ENCODE measurements at regions not wholly inside any gene's neighbourhood (a gene's known extent, or its start where the extent isn't known, plus 50 kb on each side); places are given as distances from the start of the nearest gene placed in this dataset.

DNA sequence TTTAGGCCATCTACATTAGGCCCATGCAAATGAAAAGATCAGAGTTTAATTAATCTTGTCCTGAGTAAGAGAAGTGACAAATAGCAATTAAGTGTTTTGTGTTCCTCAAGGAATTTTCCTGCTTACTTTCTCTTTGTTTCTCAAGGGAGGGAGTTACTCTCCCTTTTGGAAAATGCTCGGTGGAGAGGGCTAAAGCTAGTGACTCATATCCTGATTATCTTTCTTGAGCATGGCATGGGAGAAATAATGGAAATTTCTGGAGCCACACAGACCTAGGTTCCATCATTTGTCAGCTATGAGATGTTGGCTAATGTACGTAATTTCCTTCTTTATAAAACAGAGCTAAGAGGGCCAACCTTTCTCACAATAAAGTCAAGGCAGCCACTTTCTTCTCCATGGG, 177.1 kb downstream of the ETAA1 start:
- TF ChIP-seq, protein P1, sequence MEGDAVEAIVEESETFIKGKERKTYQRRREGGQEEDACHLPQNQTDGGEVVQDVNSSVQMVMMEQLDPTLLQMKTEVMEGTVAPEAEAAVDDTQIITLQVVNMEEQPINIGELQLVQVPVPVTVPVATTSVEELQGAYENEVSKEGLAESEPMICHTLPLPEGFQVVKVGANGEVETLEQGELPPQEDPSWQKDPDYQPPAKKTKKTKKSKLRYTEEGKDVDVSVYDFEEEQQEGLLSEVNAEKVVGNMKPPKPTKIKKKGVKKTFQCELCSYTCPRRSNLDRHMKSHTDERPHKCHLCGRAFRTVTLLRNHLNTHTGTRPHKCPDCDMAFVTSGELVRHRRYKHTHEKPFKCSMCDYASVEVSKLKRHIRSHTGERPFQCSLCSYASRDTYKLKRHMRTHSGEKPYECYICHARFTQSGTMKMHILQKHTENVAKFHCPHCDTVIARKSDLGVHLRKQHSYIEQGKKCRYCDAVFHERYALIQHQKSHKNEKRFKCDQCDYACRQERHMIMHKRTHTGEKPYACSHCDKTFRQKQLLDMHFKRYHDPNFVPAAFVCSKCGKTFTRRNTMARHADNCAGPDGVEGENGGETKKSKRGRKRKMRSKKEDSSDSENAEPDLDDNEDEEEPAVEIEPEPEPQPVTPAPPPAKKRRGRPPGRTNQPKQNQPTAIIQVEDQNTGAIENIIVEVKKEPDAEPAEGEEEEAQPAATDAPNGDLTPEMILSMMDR (IDR thresholded peaks at IDR 0.05; ENCODE audit: low read length, missing control alignments), result no peak
- peak; percentile 88 for DNase-seq (ENCODE audit: low read depth)

DNA sequence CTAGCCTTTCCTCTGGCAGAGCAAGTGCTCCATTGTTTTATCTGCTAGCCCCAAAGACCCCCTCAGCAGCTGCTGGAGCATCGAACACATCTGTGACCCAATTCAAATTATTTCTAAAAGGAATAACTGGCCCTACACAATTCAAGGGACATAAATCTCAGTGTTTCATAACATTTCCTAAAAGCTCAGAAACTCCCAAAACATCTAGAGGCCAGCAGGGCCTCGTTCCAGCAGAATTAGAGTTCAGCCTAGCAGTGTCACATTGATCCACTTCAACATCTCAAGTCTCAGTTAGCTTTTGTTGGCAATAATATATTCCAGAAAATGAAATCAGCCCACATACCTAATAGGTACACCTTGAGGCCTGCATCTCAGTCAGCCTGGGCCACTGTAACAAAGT, 179.1 kb downstream of the ETAA1 start:
- TF ChIP-seq, protein P1 (IDR thresholded peaks at IDR 0.05; ENCODE audit: low read length, missing control alignments), result no peak
- H3K4me3 ChIP-seq (replicated peaks; ENCODE audit: low read depth, low read length), result no peak overlapping the region
- DNase-seq (ENCODE audit: low read depth), result no peak

More for the DNA sequence above, 177.1 kb downstream of the ETAA1 start:
- H3K4me3 ChIP-seq (replicated peaks; ENCODE audit: low read depth, low read length), result no peak overlapping the region

DNA sequence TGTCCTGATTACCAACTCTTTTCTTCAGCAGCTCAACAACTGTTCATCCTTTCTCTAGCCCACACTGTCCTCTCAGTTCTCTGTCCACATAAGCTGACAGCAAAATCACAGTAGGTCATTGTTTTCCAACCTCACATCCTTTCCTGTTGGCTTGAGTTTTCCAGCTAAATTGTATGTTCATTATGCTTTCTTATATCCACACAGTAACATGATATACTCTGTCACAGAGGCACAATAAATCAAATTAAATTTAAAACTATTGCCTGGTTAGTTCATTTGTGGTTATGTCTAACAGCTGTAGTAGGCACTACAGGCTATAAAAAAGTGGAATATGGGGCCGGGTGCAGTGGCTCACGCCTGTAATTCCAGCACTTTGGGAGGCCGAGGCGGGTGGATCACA, 179.9 kb downstream of the ETAA1 start:
- TF ChIP-seq, protein P1 (IDR thresholded peaks at IDR 0.05; ENCODE audit: low read length, missing control alignments), result no peak
- no peak overlapping the region for H3K4me3 ChIP-seq (replicated peaks; ENCODE audit: low read depth, low read length)
- DNase-seq (ENCODE audit: low read depth), result no peak

DNA sequence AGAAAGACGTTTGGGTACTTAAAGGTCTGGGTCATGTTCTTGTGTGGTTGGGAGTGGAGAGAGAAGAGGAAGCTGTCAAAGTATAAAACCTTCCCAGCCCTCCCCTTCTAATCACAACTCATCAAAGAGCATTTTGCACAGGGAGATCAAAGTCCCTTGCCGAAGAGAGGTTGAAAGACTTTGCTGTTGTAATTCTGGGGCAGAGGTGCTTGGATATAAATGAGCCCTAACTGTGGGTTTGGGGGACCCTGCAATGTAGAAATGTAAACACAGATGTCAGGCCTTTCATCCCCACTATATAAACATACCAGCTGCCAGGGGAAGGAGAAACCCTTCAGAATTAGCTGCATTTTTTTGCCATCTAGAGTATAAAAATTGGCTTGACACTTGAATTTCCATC, 182.1 kb downstream of the ETAA1 start:
- no peak for DNase-seq (ENCODE audit: low read depth)
- no peak overlapping the region for H3K4me3 ChIP-seq (replicated peaks; ENCODE audit: low read depth, low read length)
- TF ChIP-seq, protein P1 (IDR thresholded peaks at IDR 0.05; ENCODE audit: low read length, missing control alignments), result no peak

DNA sequence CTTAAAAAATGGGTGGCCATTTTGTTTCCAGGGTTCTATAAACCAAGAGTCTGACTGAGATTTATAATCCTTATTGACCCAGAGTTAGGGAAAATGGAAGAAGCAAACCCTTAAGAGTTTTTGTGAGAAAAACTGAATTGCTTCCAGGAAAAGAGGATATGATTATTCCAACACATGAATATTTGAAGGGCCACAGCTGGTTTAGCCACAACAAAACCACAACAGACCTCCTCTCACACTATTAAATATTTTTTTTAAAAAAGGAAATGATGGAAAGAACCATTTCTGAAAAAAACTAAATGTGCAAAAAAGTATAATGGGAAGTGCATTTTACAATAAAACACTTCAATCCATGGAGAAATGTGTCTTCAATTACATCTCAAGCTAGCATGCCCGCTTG, 182.7 kb downstream of the ETAA1 start:
- no peak for DNase-seq (ENCODE audit: low read depth)
- TF ChIP-seq, protein P1 (IDR thresholded peaks at IDR 0.05; ENCODE audit: low read length, missing control alignments), result no peak
- H3K4me3 ChIP-seq (replicated peaks; ENCODE audit: low read depth, low read length), result no peak overlapping the region

DNA sequence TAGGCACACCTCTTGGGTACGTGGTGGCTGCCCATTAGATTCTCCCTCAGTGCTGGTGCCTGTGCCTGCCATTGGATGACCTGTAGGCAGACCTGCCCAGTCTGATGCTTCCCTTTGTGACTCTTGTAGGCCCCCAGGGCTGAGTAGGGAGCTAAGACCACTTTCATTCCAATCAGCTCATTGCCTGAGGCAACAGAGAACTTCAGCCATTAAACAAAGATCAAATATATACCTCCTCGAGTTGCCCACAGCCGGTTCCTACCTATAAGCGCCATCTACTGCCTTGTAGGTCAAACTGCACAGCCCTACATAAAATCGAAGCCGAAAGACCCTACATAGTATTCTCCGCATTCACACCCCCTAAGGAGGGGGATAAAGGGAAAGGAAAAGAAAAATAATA, 184.6 kb downstream of the ETAA1 start:
- TF ChIP-seq, protein P1 (IDR thresholded peaks at IDR 0.05; ENCODE audit: low read length, missing control alignments), result peak; percentile 9
- DNase-seq (ENCODE audit: low read depth), result no peak
- no peak overlapping the region for H3K4me3 ChIP-seq (replicated peaks; ENCODE audit: low read depth, low read length)

DNA sequence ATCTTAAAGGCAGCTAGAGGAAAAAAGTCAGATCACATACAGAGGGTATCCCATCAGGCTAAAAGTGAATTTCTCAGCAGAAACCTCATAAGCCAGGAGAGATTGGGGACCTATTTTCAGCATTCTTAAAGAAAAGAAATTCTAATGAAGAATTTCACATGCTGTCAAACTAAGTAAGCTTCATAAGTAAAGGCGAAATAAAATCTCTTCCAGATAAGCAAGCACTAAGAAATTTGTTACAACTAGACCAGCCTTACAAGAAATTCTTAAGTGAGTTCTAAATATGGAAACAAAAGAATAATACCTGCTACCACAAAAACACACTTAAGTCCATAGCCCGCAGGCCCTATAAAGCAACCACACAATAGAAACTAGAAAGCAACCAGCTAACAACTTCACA, 186.1 kb downstream of the ETAA1 start:
- TF ChIP-seq, protein P1 (IDR thresholded peaks at IDR 0.05; ENCODE audit: low read length, missing control alignments), result no peak
- DNase-seq (ENCODE audit: low read depth), result no peak
- H3K4me3 ChIP-seq (replicated peaks; ENCODE audit: low read depth, low read length), result no peak overlapping the region
